H9 (cell line): ENCODE measurements at regions not wholly inside any gene's neighbourhood (a gene's known extent, or its start where the extent isn't known, plus 50 kb on each side); places are given as distances from the start of the nearest gene placed in this dataset.

Source experiments
- DNase-seq: peaks from one replicate; pipeline ENCODE4 v3.0.0-alpha.2; 2017
- H2AFZ ChIP-seq: one replicate; pipeline ENCODE4 v1.6.1; 2013; ENCODE audit warnings: mild to moderate bottlenecking, low read length, control low read depth, moderate library complexity
- H2AK5ac ChIP-seq: 2 replicates; pipeline ENCODE4 v1.6.1; 2013; ENCODE audit warnings: low read length, control low read depth, mixed read lengths; ENCODE audit not compliant: insufficient read length
- H2BK120ac ChIP-seq: one replicate; pipeline ENCODE4 v1.6.1; 2013; ENCODE audit warnings: low read depth, mild to moderate bottlenecking, low read length, control low read depth, inconsistent platforms; ENCODE audit not compliant: poor library complexity, severe bottlenecking
- H2BK12ac ChIP-seq: 2 replicates; pipeline ENCODE4 v1.6.1; 2013; ENCODE audit warnings: low read length, control low read depth, mixed read lengths, low read depth; ENCODE audit not compliant: insufficient read length
- H2BK15ac ChIP-seq: 2 replicates; pipeline ENCODE4 v1.6.1; 2013; ENCODE audit warnings: low read depth, low read length, control low read depth
- H2BK20ac ChIP-seq: one replicate; pipeline ENCODE4 v1.6.1; 2013; ENCODE audit warnings: low read depth, mild to moderate bottlenecking, low read length, control low read depth, inconsistent platforms; ENCODE audit not compliant: poor library complexity, severe bottlenecking
- H2BK5ac ChIP-seq: 2 replicates; pipeline ENCODE4 v1.6.1; 2013; ENCODE audit warnings: low read length, control low read depth, mixed read lengths; ENCODE audit not compliant: insufficient read length
- H3K14ac ChIP-seq: 2 replicates; pipeline ENCODE4 v1.6.1; 2013; ENCODE audit warnings: low read length, control low read depth; ENCODE audit not compliant: insufficient read depth
- H3K18ac ChIP-seq: 2 replicates; pipeline ENCODE4 v1.6.1; 2013; ENCODE audit warnings: low read depth, mild to moderate bottlenecking, mixed read lengths, low read length, control low read depth; ENCODE audit not compliant: insufficient read length
- H3K23ac ChIP-seq: 2 replicates; pipeline ENCODE4 v1.6.1; 2013; ENCODE audit warnings: low read length, control low read depth, mixed read lengths, low read depth; ENCODE audit not compliant: insufficient read length
- H3K23me2 ChIP-seq: 2 replicates; pipeline ENCODE4 v1.6.1; 2013; ENCODE audit warnings: low read depth, mild to moderate bottlenecking, mixed read lengths, low read length, control low read depth; ENCODE audit not compliant: insufficient read length, poor library complexity, severe bottlenecking
- H3K27ac ChIP-seq: 2 replicates; pipeline ENCODE4 v1.5.1; 2013; ENCODE audit warnings: low read length, control low read depth, mixed read lengths, low read depth; ENCODE audit not compliant: insufficient read length
- H3K27me3 ChIP-seq: 2 replicates; pipeline ENCODE4 v1.6.1; 2013; ENCODE audit warnings: low read length, control low read depth, inconsistent platforms; ENCODE audit not compliant: insufficient read depth
- H3K4ac ChIP-seq: 2 replicates; pipeline ENCODE4 v1.6.1; 2013; ENCODE audit warnings: low read depth, mild to moderate bottlenecking, control low read depth, inconsistent platforms, low read length, moderate library complexity
- H3K4me1 ChIP-seq: 2 replicates; pipeline ENCODE4 v1.6.1; 2013; ENCODE audit warnings: low read length, control low read depth, inconsistent platforms; ENCODE audit not compliant: insufficient read depth
- H3K4me2 ChIP-seq: 2 replicates; pipeline ENCODE4 v1.6.1; 2013; ENCODE audit warnings: low read length, control low read depth, mixed read lengths; ENCODE audit not compliant: insufficient read length, insufficient read depth
- H3K56ac ChIP-seq: 2 replicates; pipeline ENCODE4 v1.6.1; 2013; ENCODE audit warnings: low read depth, mild to moderate bottlenecking, mixed read lengths, low read length, control low read depth; ENCODE audit not compliant: insufficient read length
- H3K79me1 ChIP-seq: 2 replicates; pipeline ENCODE4 v1.6.1; 2013; ENCODE audit warnings: low read depth, mild to moderate bottlenecking, moderate library complexity, low read length, control low read depth, inconsistent platforms; ENCODE audit not compliant: insufficient read depth, poor library complexity, severe bottlenecking
- H3K79me2 ChIP-seq: 2 replicates; pipeline ENCODE4 v1.6.1; 2013; ENCODE audit warnings: low read length, control low read depth, inconsistent platforms; ENCODE audit not compliant: insufficient read depth
- H3K9ac ChIP-seq: 2 replicates; pipeline ENCODE4 v1.6.1; 2013; ENCODE audit warnings: low read length, control low read depth, mixed read lengths; ENCODE audit not compliant: insufficient read length; ENCODE audit errors: extremely low read depth
- H3K9me3 ChIP-seq: one replicate; pipeline ENCODE4 v1.6.1; 2013; ENCODE audit warnings: low read depth, low read length, inconsistent platforms; ENCODE audit not compliant: control insufficient read depth
- H3T11ph ChIP-seq: one replicate; pipeline ENCODE4 v1.6.1; 2013; ENCODE audit warnings: mild to moderate bottlenecking, low read length, control low read depth, inconsistent platforms
- H4K20me1 ChIP-seq: one replicate; pipeline ENCODE4 v1.6.1; 2013; ENCODE audit not compliant: control insufficient read depth, insufficient read length, insufficient read depth
- H4K5ac ChIP-seq: 2 replicates; pipeline ENCODE4 v1.6.1; 2013; ENCODE audit warnings: low read depth, mild to moderate bottlenecking, mixed read lengths, low read length, control low read depth; ENCODE audit not compliant: insufficient read length
- H4K8ac ChIP-seq: replicated peaks from 2 replicates; pipeline ENCODE4 v1.6.1; 2013; ENCODE audit warnings: low read length, control low read depth, mixed read lengths, low read depth; ENCODE audit not compliant: insufficient read length
- H4K91ac ChIP-seq: 2 replicates; pipeline ENCODE4 v1.6.1; 2013; ENCODE audit warnings: low read depth, mild to moderate bottlenecking, moderate library complexity, mixed read lengths, low read length, control low read depth; ENCODE audit not compliant: insufficient read length
- H3K27ac Mint-ChIP-seq, 3 experiments: 2 replicates in 2 of 3; 3 replicates in 1 of 3; pipeline ENCODE4 v1.8.0; 2020 to 2021; ENCODE audit warnings: mixed read lengths in 3 of 3, mild to moderate bottlenecking in 1 of 3, moderate library complexity in 1 of 3
- H3K27me3 Mint-ChIP-seq: 2 replicates; pipeline ENCODE4 v1.8.0; 2021; ENCODE audit warnings: low read depth, mild to moderate bottlenecking, moderate library complexity, mixed read lengths
- H3K36me3 Mint-ChIP-seq, 3 experiments: 2 replicates in 2 of 3; 3 replicates in 1 of 3; pipeline ENCODE4 v1.8.0; 2020 to 2021; ENCODE audit warnings: low read depth in 3 of 3, mixed read lengths in 3 of 3; ENCODE audit not compliant: insufficient read depth in 1 of 3
- H3K4me1 Mint-ChIP-seq, 2 experiments: 2 replicates each; pipeline ENCODE4 v1.8.0; 2020; ENCODE audit warnings: mixed read lengths in 2 of 2
- H3K4me3 Mint-ChIP-seq, 2 experiments: 2 replicates in 1 of 2; 3 replicates in 1 of 2; pipeline ENCODE4 v1.8.0; 2020 to 2021; ENCODE audit warnings: mild to moderate bottlenecking in 2 of 2, mixed read lengths in 2 of 2, moderate library complexity in 1 of 2
- H3K9me3 Mint-ChIP-seq, 2 experiments: 2 replicates in 1 of 2; 3 replicates in 1 of 2; pipeline ENCODE4 v1.8.0; 2020; ENCODE audit warnings: mild to moderate bottlenecking in 2 of 2, mixed read lengths in 2 of 2, moderate library complexity in 1 of 2
- WGBS: extraction: QIAGEN DNeasy Blood & Tissue Kit; methylation state at CpG from one replicate; pipeline ENCODE4 v1.1.7; 2013; ENCODE audit warnings: missing lambda C conversion rate, low lambda C conversion rate, mixed read lengths; ENCODE audit not compliant: insufficient read length; ENCODE audit errors: extremely low coverage; 5-methylcytosine and 5-hydroxymethylcytosine counted together
- TF ChIP-seq, protein P1 (sequence below): fragments of 200-600 bp; sonication (generic); conservative IDR thresholded peaks from 3 replicates; pipeline ENCODE4 v1.8.0; 2021; ENCODE audit warnings: antibody characterized with exemption, mild to moderate bottlenecking

DNA sequence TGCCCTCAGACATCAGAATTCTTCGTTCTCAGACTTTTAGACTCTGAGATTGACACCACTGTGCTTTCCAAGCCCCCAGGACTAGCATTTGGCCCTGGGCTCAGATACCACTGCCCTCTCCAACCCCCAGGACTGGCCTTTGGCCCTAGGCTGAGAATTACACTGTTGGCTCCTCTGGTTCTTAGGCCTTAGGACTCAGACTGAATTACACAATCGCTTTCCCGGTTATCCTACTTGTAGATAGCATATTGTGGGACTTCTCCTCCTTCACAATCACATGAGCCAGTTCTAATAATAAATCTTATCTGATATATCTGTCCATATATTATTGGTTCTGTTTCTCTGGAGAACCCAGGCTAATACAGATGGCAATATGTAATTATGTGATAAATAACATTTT, 1725.5 kb downstream of the GRIK2 start:
- no peaks in the 10 kb centered on the region for H4K20me1 ChIP-seq
- H3K79me2 ChIP-seq, result no peaks in the 10 kb centered on the region
- no peak overlapping the region for H3K56ac ChIP-seq
- Mint-ChIP-seq H3K9me3 (no peaks in the 10 kb centered on the region; a peak in 2 of 5 replicates), H3K4me1 (no peaks in the 10 kb centered on the region), H3K27ac (no peak overlapping the region), H3K27me3 (no peaks in the 10 kb centered on the region), H3K36me3 (no peaks in the 10 kb centered on the region), H3K4me3 (no peak overlapping the region)
- TF ChIP-seq, protein P1, sequence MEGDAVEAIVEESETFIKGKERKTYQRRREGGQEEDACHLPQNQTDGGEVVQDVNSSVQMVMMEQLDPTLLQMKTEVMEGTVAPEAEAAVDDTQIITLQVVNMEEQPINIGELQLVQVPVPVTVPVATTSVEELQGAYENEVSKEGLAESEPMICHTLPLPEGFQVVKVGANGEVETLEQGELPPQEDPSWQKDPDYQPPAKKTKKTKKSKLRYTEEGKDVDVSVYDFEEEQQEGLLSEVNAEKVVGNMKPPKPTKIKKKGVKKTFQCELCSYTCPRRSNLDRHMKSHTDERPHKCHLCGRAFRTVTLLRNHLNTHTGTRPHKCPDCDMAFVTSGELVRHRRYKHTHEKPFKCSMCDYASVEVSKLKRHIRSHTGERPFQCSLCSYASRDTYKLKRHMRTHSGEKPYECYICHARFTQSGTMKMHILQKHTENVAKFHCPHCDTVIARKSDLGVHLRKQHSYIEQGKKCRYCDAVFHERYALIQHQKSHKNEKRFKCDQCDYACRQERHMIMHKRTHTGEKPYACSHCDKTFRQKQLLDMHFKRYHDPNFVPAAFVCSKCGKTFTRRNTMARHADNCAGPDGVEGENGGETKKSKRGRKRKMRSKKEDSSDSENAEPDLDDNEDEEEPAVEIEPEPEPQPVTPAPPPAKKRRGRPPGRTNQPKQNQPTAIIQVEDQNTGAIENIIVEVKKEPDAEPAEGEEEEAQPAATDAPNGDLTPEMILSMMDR, result no peak
- no peak overlapping the region for H3K14ac ChIP-seq
- no peak overlapping the region for H4K5ac ChIP-seq
- no peak overlapping the region for H2BK20ac ChIP-seq
- H2BK120ac ChIP-seq, result no peak overlapping the region
- H3K9me3 ChIP-seq, result no peaks in the 10 kb centered on the region
- H4K91ac ChIP-seq, result no peak overlapping the region
- H3K23me2 ChIP-seq, result no peaks in the 10 kb centered on the region
- H3K9ac ChIP-seq, result no peak overlapping the region
- H2AK5ac ChIP-seq, result no peak overlapping the region
- no peaks in the 10 kb centered on the region for H3K27me3 ChIP-seq
- H3K4me1 ChIP-seq, result no peaks in the 10 kb centered on the region
- no peak overlapping the region for H3K23ac ChIP-seq
- WGBS, result no CpG with 5 or more reads among the region's 3 CpGs
- no peak for DNase-seq
- H3K79me1 ChIP-seq, result no peaks in the 10 kb centered on the region
- no peak overlapping the region for H2BK12ac ChIP-seq
- H3K4me2 ChIP-seq, result no peak overlapping the region
- H3T11ph ChIP-seq, result no peak overlapping the region
- no peak overlapping the region for H3K18ac ChIP-seq
- no peak overlapping the region for H2AFZ ChIP-seq
- no peak overlapping the region for H3K27ac ChIP-seq
- no peak overlapping the region for H4K8ac ChIP-seq
- H2BK5ac ChIP-seq, result no peak overlapping the region
- H3K4ac ChIP-seq, result no peak overlapping the region
- H2BK15ac ChIP-seq, result no peak overlapping the region
